ENCODE measurements at regions not wholly inside any gene's neighbourhood (a gene's known extent, or its start where the extent isn't known, plus 50 kb on each side); places are given as distances from the start of the nearest gene placed in this dataset.

GRCh38 chr6:150767161-150767560 lies 98.3 kb upstream of the MTHFD1L start:
- TF ChIP-seq, protein P1, sequence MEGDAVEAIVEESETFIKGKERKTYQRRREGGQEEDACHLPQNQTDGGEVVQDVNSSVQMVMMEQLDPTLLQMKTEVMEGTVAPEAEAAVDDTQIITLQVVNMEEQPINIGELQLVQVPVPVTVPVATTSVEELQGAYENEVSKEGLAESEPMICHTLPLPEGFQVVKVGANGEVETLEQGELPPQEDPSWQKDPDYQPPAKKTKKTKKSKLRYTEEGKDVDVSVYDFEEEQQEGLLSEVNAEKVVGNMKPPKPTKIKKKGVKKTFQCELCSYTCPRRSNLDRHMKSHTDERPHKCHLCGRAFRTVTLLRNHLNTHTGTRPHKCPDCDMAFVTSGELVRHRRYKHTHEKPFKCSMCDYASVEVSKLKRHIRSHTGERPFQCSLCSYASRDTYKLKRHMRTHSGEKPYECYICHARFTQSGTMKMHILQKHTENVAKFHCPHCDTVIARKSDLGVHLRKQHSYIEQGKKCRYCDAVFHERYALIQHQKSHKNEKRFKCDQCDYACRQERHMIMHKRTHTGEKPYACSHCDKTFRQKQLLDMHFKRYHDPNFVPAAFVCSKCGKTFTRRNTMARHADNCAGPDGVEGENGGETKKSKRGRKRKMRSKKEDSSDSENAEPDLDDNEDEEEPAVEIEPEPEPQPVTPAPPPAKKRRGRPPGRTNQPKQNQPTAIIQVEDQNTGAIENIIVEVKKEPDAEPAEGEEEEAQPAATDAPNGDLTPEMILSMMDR (IDR thresholded peaks at IDR 0.05): no peak
- TF ChIP-seq POLR2A (IDR thresholded peaks at IDR 0.05): no peak
- TF ChIP-seq EP300 (IDR thresholded peaks at IDR 0.05; ENCODE audit: low read depth): no peak
